ENCODE measurements at regions not wholly inside any gene's neighbourhood (a gene's known extent, or its start where the extent isn't known, plus 50 kb on each side); places are given as distances from the start of the nearest gene placed in this dataset.

GRCh38 chr22:48838376-48838775 is 989.3 kb downstream of the BRD1 start:
- Histone ChIP-seq H3F3A (ENCODE audit: insufficient read depth) (no peaks in the 10 kb centered on the region), H3K27ac (ENCODE audit: low read depth, low read length) (no peak overlapping the region), H3K4me2 (ENCODE audit: low read depth, low read length, poor library complexity, severe bottlenecking) (no peak overlapping the region), H3K9me3 (ENCODE audit: insufficient read depth, low read length) (peaks cover 4% of the 10 kb centered on the region; the same call in 1 of the 2 replicates), H2AFZ (ENCODE audit: low read depth, low read length, severe bottlenecking) (no peak overlapping the region), H3K27me3 (ENCODE audit: low read length) (no peaks in the 10 kb centered on the region), H3K79me2 (ENCODE audit: insufficient read depth, low read length) (no peaks in the 10 kb centered on the region), H4K20me1 (ENCODE audit: low read depth, low read length) (no peaks in the 10 kb centered on the region), H3K4me3 (ENCODE audit: insufficient read depth, low read length, poor library complexity, severe bottlenecking) (no peak overlapping the region), H3K36me3 (ENCODE audit: low read length) (no peaks in the 10 kb centered on the region), H3K9me2 (replicated peaks; ENCODE audit: insufficient read depth, low read length) (no peaks in the 10 kb centered on the region), H3K9ac (ENCODE audit: low read length) (no peak overlapping the region)
- no peak for TF ChIP-seq EZH2phosphoT487 (conservative IDR thresholded peaks at IDR 0.05; ENCODE audit: low read length)
- TF ChIP-seq, protein P1, sequence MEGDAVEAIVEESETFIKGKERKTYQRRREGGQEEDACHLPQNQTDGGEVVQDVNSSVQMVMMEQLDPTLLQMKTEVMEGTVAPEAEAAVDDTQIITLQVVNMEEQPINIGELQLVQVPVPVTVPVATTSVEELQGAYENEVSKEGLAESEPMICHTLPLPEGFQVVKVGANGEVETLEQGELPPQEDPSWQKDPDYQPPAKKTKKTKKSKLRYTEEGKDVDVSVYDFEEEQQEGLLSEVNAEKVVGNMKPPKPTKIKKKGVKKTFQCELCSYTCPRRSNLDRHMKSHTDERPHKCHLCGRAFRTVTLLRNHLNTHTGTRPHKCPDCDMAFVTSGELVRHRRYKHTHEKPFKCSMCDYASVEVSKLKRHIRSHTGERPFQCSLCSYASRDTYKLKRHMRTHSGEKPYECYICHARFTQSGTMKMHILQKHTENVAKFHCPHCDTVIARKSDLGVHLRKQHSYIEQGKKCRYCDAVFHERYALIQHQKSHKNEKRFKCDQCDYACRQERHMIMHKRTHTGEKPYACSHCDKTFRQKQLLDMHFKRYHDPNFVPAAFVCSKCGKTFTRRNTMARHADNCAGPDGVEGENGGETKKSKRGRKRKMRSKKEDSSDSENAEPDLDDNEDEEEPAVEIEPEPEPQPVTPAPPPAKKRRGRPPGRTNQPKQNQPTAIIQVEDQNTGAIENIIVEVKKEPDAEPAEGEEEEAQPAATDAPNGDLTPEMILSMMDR (IDR thresholded peaks at IDR 0.05; ENCODE audit: insufficient read depth, low read length, poor library complexity, severe bottlenecking): no peak

- Histone ChIP-seq H3K27me3 (ENCODE audit: low read length) (no peaks in the 10 kb centered on the region), H3K4me3 (ENCODE audit: insufficient read depth, low read length, poor library complexity, severe bottlenecking) (no peak overlapping the region), H3K27ac (ENCODE audit: low read depth, low read length) (no peak overlapping the region), H3K9me3 (ENCODE audit: insufficient read depth, low read length) (peaks cover 4% of the 10 kb centered on the region; the same call in 1 of the 2 replicates), H2AFZ (ENCODE audit: low read depth, low read length, severe bottlenecking) (no peak overlapping the region), H3K79me2 (ENCODE audit: insufficient read depth, low read length) (no peaks in the 10 kb centered on the region), H3K9me2 (replicated peaks; ENCODE audit: insufficient read depth, low read length) (no peaks in the 10 kb centered on the region), H3K4me2 (ENCODE audit: low read depth, low read length, poor library complexity, severe bottlenecking) (no peak overlapping the region), H3F3A (ENCODE audit: insufficient read depth) (no peaks in the 10 kb centered on the region), H3K36me3 (ENCODE audit: low read length) (no peaks in the 10 kb centered on the region), H3K9ac (ENCODE audit: low read length) (no peak overlapping the region), H4K20me1 (ENCODE audit: low read depth, low read length) (no peaks in the 10 kb centered on the region)
- TF ChIP-seq, protein P1 (IDR thresholded peaks at IDR 0.05; ENCODE audit: insufficient read depth, low read length, poor library complexity, severe bottlenecking): no peak
- no peak for TF ChIP-seq EZH2phosphoT487 (conservative IDR thresholded peaks at IDR 0.05; ENCODE audit: low read length)
Measured at GRCh38 chr22:48837341-48837935, 990.2 kb downstream of the BRD1 start.

DNA sequence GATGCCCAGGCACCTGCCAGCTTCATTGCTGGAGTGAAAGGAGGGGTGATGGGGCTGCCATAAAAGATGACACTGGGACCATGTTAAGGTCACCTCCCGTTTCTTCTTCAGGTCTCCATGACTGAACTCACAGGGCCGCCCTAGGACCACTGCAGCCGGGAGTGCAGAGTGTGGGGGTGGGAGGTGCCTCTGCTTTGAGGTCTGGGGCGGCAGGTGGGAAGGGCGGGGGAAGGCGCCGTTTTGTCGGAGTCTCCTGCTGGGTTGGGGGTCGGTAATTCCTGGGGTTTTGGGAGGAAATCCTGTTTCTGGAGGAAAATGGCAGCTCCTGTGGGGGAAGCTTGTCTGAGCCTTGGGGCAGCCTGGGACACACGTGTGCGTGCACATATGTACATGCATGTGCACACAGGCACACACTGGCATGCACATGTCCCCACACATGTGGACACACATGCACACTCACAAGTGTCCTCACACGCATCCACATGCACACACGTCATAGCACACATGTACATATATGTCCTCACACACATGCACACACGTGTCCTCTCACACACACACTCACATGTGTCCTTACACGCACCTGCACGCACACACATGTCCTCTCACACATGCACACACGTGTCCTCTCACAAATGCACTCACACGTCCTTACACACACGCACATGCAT is 990.9 kb downstream of the BRD1 start:
- Histone ChIP-seq H3F3A (ENCODE audit: insufficient read depth) (no peaks in the 10 kb centered on the region), H4K20me1 (ENCODE audit: low read depth, low read length) (no peaks in the 10 kb centered on the region), H3K27me3 (ENCODE audit: low read length) (no peaks in the 10 kb centered on the region), H3K9me2 (replicated peaks; ENCODE audit: insufficient read depth, low read length) (no peaks in the 10 kb centered on the region), H3K36me3 (ENCODE audit: low read length) (no peaks in the 10 kb centered on the region), H3K4me3 (ENCODE audit: insufficient read depth, low read length, poor library complexity, severe bottlenecking) (no peak overlapping the region), H2AFZ (ENCODE audit: low read depth, low read length, severe bottlenecking) (no peak overlapping the region), H3K9me3 (ENCODE audit: insufficient read depth, low read length) (peaks cover 4% of the 10 kb centered on the region; the same call in 1 of the 2 replicates), H3K27ac (ENCODE audit: low read depth, low read length) (no peak overlapping the region), H3K79me2 (ENCODE audit: insufficient read depth, low read length) (no peaks in the 10 kb centered on the region), H3K4me2 (ENCODE audit: low read depth, low read length, poor library complexity, severe bottlenecking) (no peak overlapping the region), H3K9ac (ENCODE audit: low read length) (no peak overlapping the region)
- TF ChIP-seq, protein P1 (IDR thresholded peaks at IDR 0.05; ENCODE audit: insufficient read depth, low read length, poor library complexity, severe bottlenecking): no peak
- TF ChIP-seq EZH2phosphoT487 (conservative IDR thresholded peaks at IDR 0.05; ENCODE audit: low read length): no peak
